ENCODE measurements at regions not wholly inside any gene's neighbourhood (a gene's known extent, or its start where the extent isn't known, plus 50 kb on each side); places are given as distances from the start of the nearest gene placed in this dataset.

- TF ChIP-seq CTCF (IDR thresholded peaks at IDR 0.05) (no peak), ZNF121 (CRISPR knock-in tag; IDR thresholded peaks at IDR 0.05) (no peak), NFE2L1 (CRISPR knock-in tag; IDR thresholded peaks at IDR 0.05) (no peak), SP1 (CRISPR knock-in tag; conservative IDR thresholded peaks at IDR 0.05) (no peak), STAT6 (CRISPR knock-in tag; conservative IDR thresholded peaks at IDR 0.05; ENCODE audit: low read depth) (no peak), ATF1 (CRISPR knock-in tag; IDR thresholded peaks at IDR 0.05) (no peak), USF2 (CRISPR knock-in tag; IDR thresholded peaks at IDR 0.05) (no peak), TEAD1 (CRISPR knock-in tag; IDR thresholded peaks at IDR 0.05) (no peak), MYBL2 (CRISPR knock-in tag; IDR thresholded peaks at IDR 0.05) (no peak), ESRRA (CRISPR knock-in tag; IDR thresholded peaks at IDR 0.05; ENCODE audit: borderline replicate concordance) (no peak), NR2C2 (CRISPR knock-in tag; IDR thresholded peaks at IDR 0.05) (no peak), ATF6 (CRISPR knock-in tag; IDR thresholded peaks at IDR 0.05) (no peak)
- TF ChIP-seq, protein P1, sequence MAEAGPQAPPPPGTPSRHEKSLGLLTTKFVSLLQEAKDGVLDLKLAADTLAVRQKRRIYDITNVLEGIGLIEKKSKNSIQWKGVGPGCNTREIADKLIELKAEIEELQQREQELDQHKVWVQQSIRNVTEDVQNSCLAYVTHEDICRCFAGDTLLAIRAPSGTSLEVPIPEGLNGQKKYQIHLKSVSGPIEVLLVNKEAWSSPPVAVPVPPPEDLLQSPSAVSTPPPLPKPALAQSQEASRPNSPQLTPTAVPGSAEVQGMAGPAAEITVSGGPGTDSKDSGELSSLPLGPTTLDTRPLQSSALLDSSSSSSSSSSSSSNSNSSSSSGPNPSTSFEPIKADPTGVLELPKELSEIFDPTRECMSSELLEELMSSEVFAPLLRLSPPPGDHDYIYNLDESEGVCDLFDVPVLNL (CRISPR knock-in tag; IDR thresholded peaks at IDR 0.05; ENCODE audit: borderline replicate concordance, low read depth) = no peak
- TF ChIP-seq, protein P2, sequence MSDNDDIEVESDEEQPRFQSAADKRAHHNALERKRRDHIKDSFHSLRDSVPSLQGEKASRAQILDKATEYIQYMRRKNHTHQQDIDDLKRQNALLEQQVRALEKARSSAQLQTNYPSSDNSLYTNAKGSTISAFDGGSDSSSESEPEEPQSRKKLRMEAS (CRISPR knock-in tag; IDR thresholded peaks at IDR 0.05) = no peak
Measured at GRCh38 chr4:114304567-114304966, 294.0 kb upstream of the UGT8 start.

All from WTC11 (cell line).